SW 1271 (cell line): ENCODE measurements at regions not wholly inside any gene's neighbourhood (a gene's known extent, or its start where the extent isn't known, plus 50 kb on each side); places are given as distances from the start of the nearest gene placed in this dataset.

ENCODE experiments used
- DNase-seq, 2 experiments: peaks; one replicate each; lab custom pipeline; 2025; lab: John Stamatoyannopoulos, UW

DNA sequence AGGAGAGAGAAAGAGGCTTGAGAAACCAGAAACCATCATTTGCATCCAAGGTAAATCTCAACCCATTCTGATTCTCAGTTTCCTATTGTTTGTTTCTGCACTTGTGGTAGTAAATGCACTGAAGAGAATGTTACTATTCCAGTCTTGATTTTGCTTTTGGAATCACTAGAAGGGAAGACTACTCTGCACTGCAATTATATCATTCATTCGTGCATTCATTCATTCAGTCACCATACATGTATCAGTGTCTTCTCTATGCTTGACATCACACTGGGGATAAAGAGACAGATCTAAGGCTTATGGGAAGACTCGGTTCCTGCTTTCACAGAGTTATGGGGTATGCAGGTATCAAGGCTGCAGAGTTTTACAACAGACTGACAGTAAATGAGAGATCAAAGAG is 90.3 kb upstream of the EGLN3 start:
- DNase-seq: no peak

DNA sequence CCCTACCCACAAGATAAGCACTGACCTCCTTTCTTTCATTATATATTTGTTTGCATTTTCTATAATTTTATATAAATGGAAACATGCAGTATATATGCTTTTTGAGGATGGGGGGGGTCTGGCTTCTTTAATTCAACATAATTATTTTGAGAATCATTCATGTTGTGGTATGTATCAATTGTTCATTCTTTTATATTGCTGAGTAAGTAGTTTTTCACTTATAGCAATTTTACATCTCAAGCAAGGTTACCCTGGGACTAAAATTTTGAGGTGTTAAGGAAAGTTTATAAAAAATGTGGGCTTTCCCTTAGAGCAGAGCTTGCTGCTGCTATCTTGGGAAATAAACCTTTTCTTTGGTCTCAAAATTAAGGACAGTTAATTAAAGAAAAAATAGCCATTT is 89.9 kb upstream of the EGLN3 start:
- no peak for DNase-seq

GRCh38 chr14:34039428-34040047 is 88.7 kb upstream of the EGLN3 start:
- no peak for DNase-seq

- DNase-seq: no peak
Measured at GRCh38 chr14:34038358-34039057, 87.6 kb upstream of the EGLN3 start.

DNA sequence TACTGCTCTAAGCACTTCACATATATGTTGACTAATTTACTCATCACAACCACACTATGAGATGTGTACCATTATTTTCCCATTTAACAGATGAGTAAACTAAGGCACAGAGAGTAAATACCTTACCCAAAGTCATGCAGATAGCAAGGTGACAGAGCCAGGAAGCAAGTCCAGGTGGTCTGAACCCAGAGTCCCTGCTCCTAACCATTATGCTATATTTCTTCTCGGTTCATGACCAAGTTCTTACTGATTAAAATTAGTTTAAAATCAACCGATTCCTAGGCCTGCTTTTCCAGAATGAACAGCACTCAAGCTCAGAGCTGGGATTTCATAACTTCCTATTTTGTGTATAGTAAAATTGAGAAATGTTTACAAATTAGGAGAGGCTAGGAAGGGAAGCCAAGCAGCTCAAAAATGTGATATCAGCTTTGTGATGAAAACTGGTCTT is 85.5 kb upstream of the EGLN3 start:
- DNase-seq: no peak

- no peak for DNase-seq
Measured at GRCh38 chr14:34035934-34036250, 85.0 kb upstream of the EGLN3 start.

DNA sequence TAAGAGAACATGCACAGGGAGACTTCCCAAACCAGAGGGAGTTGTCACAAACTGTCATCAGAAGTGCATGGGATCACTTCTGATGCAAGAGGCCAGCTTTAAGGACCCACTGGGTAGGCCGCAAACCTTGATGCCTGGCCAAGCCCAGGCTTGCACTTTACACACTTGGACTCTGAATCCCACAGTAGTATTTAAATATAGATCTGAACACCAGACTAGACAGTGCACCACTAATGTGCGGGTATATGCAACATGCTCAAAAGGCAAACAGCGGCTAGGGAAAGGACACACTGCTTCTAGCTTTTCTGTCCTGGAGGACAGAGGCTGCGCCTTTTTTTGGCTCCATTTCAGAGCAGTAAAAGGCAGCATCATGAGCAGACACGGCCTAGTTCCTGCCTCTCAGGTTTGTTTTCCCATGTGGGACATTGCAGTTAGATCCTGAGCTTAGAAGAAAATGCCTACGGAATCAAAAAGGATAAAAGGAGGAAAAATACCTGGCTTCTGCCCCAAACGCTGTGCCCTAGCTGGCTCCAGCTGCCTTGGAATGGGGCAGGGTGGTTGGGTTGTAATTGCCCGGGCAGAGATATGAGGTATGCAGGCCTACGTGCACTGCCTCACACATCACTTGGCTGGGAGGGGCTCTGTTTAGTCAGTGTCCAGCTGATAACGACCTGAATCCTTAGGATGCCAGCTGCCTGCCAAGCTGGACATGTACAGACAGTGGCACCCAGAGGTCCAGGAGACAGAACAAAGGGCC is 84.5 kb upstream of the EGLN3 start:
- no peak for DNase-seq

DNA sequence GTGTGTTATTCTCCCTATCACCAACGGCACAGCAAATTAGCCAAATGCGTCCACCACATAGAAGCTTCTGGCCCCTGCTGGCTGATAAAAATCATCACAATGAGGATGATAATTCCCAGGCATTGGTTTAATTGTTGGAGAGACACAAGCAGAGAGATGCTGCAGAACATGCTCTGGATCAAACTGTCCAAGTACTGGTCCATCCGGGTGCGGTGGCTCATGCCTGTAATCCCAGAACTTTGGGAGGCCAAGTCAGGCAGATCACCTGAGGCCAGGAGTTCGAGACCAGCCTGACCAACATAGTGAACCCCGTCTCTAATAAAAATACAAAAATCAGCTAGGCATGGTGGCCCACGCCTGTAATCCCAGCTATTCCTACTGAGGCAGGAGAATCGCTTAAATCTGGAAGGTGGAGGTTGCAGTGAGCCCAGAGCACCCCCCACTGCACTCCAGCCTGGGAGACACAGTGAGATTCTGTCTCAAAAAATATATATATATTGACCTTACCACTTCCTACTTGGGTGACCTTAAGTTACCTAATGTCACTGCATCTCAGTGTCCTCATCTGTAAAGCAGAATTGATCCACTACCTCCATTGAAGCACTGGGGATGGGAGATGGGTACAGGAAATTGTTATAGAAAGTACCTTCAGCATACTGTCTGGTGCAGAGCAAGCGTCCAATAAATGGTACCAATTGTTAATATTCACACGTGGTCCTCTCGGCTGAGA is 83.7 kb upstream of the EGLN3 start:
- DNase-seq: no peak

GRCh38 chr14:34032720-34033119 is 81.8 kb upstream of the EGLN3 start:
- DNase-seq: no peak

- DNase-seq: no peak
Measured at GRCh38 chr14:34030864-34031263, 80.0 kb upstream of the EGLN3 start.

DNA sequence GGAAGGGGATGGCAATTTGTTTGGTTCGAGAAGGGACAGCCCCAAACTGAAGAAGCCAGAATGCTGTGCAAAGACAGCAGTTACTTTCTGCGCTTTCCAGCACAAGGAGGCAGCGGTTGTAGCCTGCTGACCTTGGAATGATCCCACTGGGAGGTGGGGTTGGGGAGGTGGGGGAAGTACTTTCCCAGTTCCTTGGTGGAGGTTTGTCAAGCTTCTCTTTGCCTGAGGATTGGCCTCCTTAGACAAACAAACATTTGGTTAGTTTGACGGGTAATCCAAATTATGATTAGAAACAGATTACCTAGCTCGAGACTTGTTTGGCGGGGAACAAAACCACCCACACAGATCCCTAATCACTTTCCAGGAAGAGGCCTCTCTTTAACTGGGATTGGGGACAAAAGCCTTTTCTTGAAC is 79.1 kb upstream of the EGLN3 start:
- no peak for DNase-seq

DNA sequence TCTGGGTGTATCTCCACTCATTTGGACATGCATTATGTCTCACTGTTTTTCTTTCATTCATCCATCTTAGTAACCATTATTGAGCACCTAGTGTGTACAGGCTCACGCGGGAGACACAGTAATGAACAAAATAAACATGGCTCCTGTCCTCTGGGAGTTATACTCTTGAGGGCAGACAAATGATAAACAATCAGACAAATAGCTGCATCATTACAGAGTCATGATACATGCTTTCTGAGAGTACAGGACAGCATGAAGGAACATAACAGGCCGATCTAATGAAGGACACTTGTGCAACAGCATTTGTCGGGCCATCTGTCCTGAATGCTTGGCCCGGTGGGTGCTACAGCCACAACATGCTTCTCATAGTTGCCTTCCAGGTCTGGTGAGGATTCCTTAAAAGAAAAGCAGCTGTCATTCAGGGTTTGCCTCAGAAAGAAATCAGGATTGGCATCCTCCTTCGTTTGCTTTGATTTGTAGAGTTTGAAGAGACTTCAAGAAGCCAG is 77.2 kb upstream of the EGLN3 start:
- no peak for DNase-seq

DNA sequence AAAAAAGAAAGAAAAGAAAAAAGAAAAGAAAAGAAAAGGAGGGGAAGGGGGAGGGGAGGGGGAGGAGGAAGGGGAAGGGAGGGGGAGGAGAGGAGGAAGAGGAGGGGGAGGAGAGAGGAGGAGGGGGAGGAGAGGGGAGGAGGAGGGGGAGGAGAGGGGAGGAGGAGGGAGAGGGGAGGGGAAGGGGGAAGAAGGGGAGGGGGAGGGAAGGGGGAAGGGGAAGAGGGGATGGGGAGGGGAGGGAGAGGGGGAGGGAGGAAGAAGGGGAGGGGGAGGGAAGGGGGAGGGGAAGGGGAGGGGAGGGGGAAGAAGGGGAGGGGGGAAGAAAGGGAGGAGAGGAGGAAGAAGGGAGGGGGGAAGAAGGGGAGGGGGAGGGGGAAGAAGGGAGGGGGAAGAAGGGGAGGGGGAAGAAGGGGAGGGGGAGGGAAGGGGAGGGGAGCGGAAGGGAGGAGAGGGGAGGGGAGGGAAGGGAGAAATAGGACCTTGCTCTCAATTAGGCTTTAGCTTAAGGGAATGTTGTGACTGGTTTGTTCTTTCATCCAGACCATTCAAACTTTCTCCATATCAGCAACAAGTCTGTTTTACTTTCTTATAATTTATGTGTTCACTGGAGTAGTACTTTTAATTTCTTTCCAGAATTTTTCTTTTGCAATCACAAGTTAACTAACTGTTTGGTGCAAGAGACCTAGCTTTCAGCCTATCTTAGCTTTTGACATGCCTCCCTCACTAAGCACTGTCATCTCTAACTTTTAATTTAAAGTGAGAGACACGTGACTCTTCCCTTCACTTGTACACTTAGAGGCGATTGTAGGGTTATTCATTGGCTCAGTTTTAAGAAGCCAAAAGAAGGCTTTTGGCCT is 76.5 kb upstream of the EGLN3 start:
- DNase-seq: no peak

GRCh38 chr14:34025325-34026017 is 74.6 kb upstream of the EGLN3 start:
- DNase-seq: no peak

DNA sequence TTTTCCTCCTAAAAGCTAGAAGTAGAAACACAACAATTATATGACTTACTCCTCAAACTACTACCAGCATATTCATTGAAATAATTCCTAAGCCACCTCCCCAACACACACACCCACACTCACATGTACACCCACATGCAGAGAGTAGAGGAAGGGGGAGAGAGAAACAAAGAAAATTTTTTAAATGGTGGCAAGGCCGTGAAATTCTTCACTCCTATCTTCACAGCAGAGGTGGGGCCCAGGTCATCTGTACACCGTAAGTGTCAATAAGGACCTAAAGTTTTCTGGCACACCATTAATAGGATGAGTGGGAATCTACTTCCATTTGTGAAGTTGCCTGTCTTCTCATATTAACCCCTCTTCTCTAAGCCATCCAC is 73.9 kb upstream of the EGLN3 start:
- no peak for DNase-seq

DNA sequence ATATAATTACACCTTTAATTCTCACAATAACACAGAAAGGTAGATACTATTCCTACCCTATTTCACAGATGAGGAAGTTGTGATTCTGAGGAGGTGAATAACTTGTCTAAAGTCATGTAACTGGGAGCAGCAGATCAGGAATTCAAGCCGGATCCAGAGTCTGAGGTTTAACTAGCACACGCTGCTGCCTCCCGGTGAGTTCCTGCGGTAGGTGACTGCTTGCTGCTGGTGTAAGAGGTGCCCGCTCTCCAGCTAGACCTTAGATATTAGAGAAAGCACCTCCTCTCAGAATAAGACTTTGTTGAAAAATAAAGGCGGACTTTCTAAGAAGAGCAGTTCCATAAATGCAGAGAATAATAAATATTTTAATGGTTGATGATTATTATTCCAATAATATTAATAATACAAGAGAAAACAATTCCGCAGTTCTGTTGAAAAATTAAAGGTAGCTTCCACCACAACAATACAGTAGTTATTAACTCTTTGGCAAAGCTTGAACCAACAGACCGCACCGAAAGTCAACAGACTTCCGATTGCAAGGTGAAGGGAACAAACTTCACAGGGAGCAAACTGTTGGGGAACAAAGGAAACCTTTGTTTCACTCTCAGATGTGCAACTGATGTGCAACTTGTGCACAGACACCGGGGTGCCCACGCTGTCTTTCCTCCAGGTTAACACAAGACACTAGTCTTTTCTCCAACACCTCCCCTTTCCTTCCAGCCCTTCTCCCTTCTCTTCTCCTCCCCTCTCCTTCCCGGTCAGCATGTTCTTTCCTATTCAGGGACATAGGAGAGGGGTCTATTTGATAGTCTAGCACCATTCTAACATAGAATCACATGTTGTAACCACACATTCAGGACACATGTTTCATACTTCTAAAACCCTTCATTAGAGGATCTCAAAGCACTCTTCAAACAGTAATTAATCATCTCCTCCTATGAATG is 73.2 kb upstream of the EGLN3 start:
- DNase-seq: no peak

GRCh38 chr14:34021096-34021495 is 70.2 kb upstream of the EGLN3 start:
- no peak for DNase-seq

GRCh38 chr14:34020014-34020413 is 69.1 kb upstream of the EGLN3 start:
- no peak for DNase-seq

- no peak for DNase-seq
Measured at GRCh38 chr14:34018564-34019244, 67.8 kb upstream of the EGLN3 start.
